GM10266 (cell line): ENCODE measurements at regions not wholly inside any gene's neighbourhood (a gene's known extent, or its start where the extent isn't known, plus 50 kb on each side); places are given as distances from the start of the nearest gene placed in this dataset.

ENCODE experiments used
- DNase-seq: peaks from one replicate; pipeline ENCODE4 v3.0.0; 2012; ENCODE audit errors: extremely low spot score
- CTCF ChIP-seq: IDR thresholded peaks from 2 replicates; pipeline ENCODE4 v1.5.1; 2012; ENCODE audit warnings: mild to moderate bottlenecking, low read depth; ENCODE audit not compliant: control insufficient read depth, insufficient read depth; ENCODE audit errors: missing control alignments

- TF ChIP-seq CTCF = no peak
- DNase-seq = no peak
Observed at GRCh38 chr1:29805122-29805895, 569.0 kb downstream of the PTPRU start.

GRCh38 chr1:29804181-29804899 is 568.0 kb downstream of the PTPRU start:
- no peak for TF ChIP-seq CTCF
- no peak for DNase-seq

GRCh38 chr1:29803486-29803885 is 567.2 kb downstream of the PTPRU start:
- TF ChIP-seq CTCF = no peak
- DNase-seq = no peak

GRCh38 chr1:29802181-29803068 is 566.1 kb downstream of the PTPRU start:
- no peak for TF ChIP-seq CTCF
- no peak for DNase-seq

- no peak for DNase-seq
- TF ChIP-seq CTCF = no peak
Observed at GRCh38 chr1:29801561-29801973, 565.2 kb downstream of the PTPRU start.

GRCh38 chr1:29801003-29801402 is 564.7 kb downstream of the PTPRU start:
- no peak for TF ChIP-seq CTCF
- no peak for DNase-seq

- no peak for DNase-seq
- no peak for TF ChIP-seq CTCF
Observed at GRCh38 chr1:29800522-29800956, 564.2 kb downstream of the PTPRU start.
